Endothelial cell of umbilical vein (primary cell): ENCODE measurements at regions not wholly inside any gene's neighbourhood (a gene's known extent, or its start where the extent isn't known, plus 50 kb on each side); places are given as distances from the start of the nearest gene placed in this dataset.

ENCODE experiments used
- BruUV-seq: library from RNA; stranded (reverse); fragments of 400-500 nt; replicated peaks from 2 replicates; lab custom pipeline; 2021; lab: Mats Ljungman, UMichigan
- CTCF ChIA-PET: fragments of 300-600, 350-600 bp; sonication (Branson Sonifier 250); formaldehyde crosslinking; loops from one replicate; lab custom pipeline; 2021; ENCODE audit warnings: antibody characterized with exemption, inconsistent platforms; lab: Charles Lee
- POLR2A ChIA-PET: fragments of 300-600, 350-600 bp; sonication (Branson Sonifier 250); formaldehyde crosslinking; loops from one replicate; lab custom pipeline; 2021; ENCODE audit warnings: antibody characterized with exemption, inconsistent platforms; lab: Charles Lee
- DNase-seq: peaks from one replicate; pipeline ENCODE4 v3.0.0-alpha.2; 2011; ENCODE audit warnings: low read depth, low spot score
- FAIRE-seq: peaks from 2 replicates; lab custom pipeline; 2011; peaks lifted over from hg19 to GRCh38; lab: Jason Lieb, UNC
- H2AFZ ChIP-seq: 2 replicates; pipeline ENCODE4 v1.6.0; 2012; ENCODE audit warnings: low read depth, low read length, control low read depth, inconsistent platforms
- H3K27ac ChIP-seq: 2 replicates; pipeline ENCODE4 v1.5.1; 2011; ENCODE audit warnings: low read depth, mild to moderate bottlenecking, control low read depth, low read length, moderate library complexity; ENCODE audit not compliant: insufficient read depth
- H3K27me3 ChIP-seq, 2 experiments: 2 replicates each; pipeline versions ENCODE4 v1.6.0 to v1.6.1; 2011; ENCODE audit warnings: low read length in 2 of 2, mixed read lengths in 1 of 2; ENCODE audit not compliant: control insufficient read depth in 2 of 2, insufficient read depth in 2 of 2
- H3K36me3 ChIP-seq, 2 experiments: 2 replicates in 1 of 2; 3 replicates in 1 of 2; pipeline ENCODE4 v1.5.1; 2011; ENCODE audit warnings: low read length in 2 of 2, mild to moderate bottlenecking in 1 of 2, moderate library complexity in 1 of 2; ENCODE audit not compliant: control insufficient read depth in 2 of 2, insufficient read depth in 2 of 2; ENCODE audit errors: extremely low read depth in 1 of 2
- H3K4me1 ChIP-seq: 3 replicates; pipeline ENCODE4 v1.5.1; 2011; ENCODE audit warnings: mild to moderate bottlenecking, low read length; ENCODE audit not compliant: control insufficient read depth, insufficient read depth; ENCODE audit errors: extremely low read depth
- H3K4me2 ChIP-seq: 2 replicates; pipeline ENCODE4 v1.6.1; 2011; ENCODE audit warnings: low read length, control low read depth, mixed read lengths; ENCODE audit not compliant: insufficient read depth
- H3K4me3 ChIP-seq, 3 experiments: fragments of 200-600 bp in 1 of 3; sonication (generic), shearing (Covaris generic) in 1 of 3; replicated peaks in 1 of 3; 2 replicates each; pipeline ENCODE4 v1.5.1; 2011 to 2016; ENCODE audit warnings: control low read depth in 3 of 3, low read length in 3 of 3, mild to moderate bottlenecking in 2 of 3, inconsistent platforms in 1 of 3, low read depth in 1 of 3, moderate library complexity in 1 of 3; ENCODE audit not compliant: insufficient read depth in 1 of 3
- H3K79me2 ChIP-seq: 2 replicates; pipeline ENCODE4 v1.6.0; 2012; ENCODE audit warnings: low read length, inconsistent platforms; ENCODE audit not compliant: control insufficient read depth, insufficient read depth
- H3K9ac ChIP-seq: replicated peaks from 2 replicates; pipeline ENCODE3; 2011; ENCODE audit warnings: low read length, control low read depth; ENCODE audit not compliant: insufficient read depth; ENCODE audit errors: extremely low read depth
- H3K9me1 ChIP-seq: replicated peaks from 3 replicates; pipeline ENCODE4 v1.6.0; 2011; ENCODE audit warnings: mild to moderate bottlenecking, low read length; ENCODE audit not compliant: control insufficient read depth, insufficient read depth; ENCODE audit errors: extremely low read depth
- H3K9me3 ChIP-seq: replicated peaks from 2 replicates; pipeline ENCODE4 v1.5.1; 2012; ENCODE audit warnings: low read length, inconsistent platforms; ENCODE audit not compliant: control insufficient read depth, insufficient read depth
- H4K20me1 ChIP-seq: replicated peaks from 2 replicates; pipeline ENCODE3; 2011; ENCODE audit warnings: mild to moderate bottlenecking, low read length; ENCODE audit not compliant: control insufficient read depth, insufficient read depth; ENCODE audit errors: extremely low read depth
- EZH2 ChIP-seq: IDR thresholded peaks from 2 replicates; pipeline ENCODE4 v1.6.1; 2012; ENCODE audit warnings: borderline replicate concordance, low read depth, mild to moderate bottlenecking, moderate library complexity, low read length, inconsistent platforms; ENCODE audit not compliant: severe bottlenecking
- FOS ChIP-seq: IDR thresholded peaks from 2 replicates; pipeline ENCODE4 v1.6.1; 2011; ENCODE audit warnings: mild to moderate bottlenecking, low read length, moderate library complexity, borderline replicate concordance; ENCODE audit not compliant: insufficient read depth
- GATA2 ChIP-seq: IDR thresholded peaks from 2 replicates; pipeline ENCODE4 v1.7.0; 2011; ENCODE audit warnings: low read depth, mild to moderate bottlenecking, moderate library complexity, mixed read lengths, low read length; ENCODE audit not compliant: insufficient read length, insufficient read depth
- JUN ChIP-seq: IDR thresholded peaks from 2 replicates; pipeline ENCODE4 v1.6.1; 2011; ENCODE audit warnings: borderline replicate concordance, low read depth; ENCODE audit not compliant: insufficient read length, insufficient read depth
- MYC ChIP-seq: IDR thresholded peaks from one replicate; pipeline ENCODE4 v1.6.1; 2011; ENCODE audit warnings: mild to moderate bottlenecking, low read depth, low read length
- POLR2A ChIP-seq: IDR thresholded peaks from 2 replicates; pipeline ENCODE4 v1.6.1; 2012; ENCODE audit warnings: low read depth, mild to moderate bottlenecking, control low read depth, low read length
- POLR2AphosphoS5 ChIP-seq: IDR thresholded peaks from 2 replicates; pipeline ENCODE4 v1.6.1; 2012; ENCODE audit warnings: low read depth, mild to moderate bottlenecking, control low read depth, low read length, moderate library complexity; ENCODE audit not compliant: insufficient read depth
- dilution Hi-C: fragments of 300-500 bp; cut with MboI; formaldehyde crosslinking; loops from one replicate; pipeline ENCODE4 v1.15.0; 2019; ENCODE audit warnings: low sequenced_read_pairs; ENCODE audit not compliant: extremely low pct_ligation_motif_present
- intact Hi-C: fragments of 100-400 bp; cut with micrococcal nuclease; formaldehyde crosslinking; loops from one replicate; pipeline ENCODE4 v1.10.0; 2022
- TF ChIP-seq, protein P1 (sequence below): IDR thresholded peaks from 2 replicates; pipeline ENCODE4 v1.6.1; 2011; ENCODE audit not compliant: insufficient read depth, insufficient read length
- TF ChIP-seq, protein P2 (sequence below), 2 donors: IDR thresholded peaks; 1 replicate in 1 of 2; 2 replicates in 1 of 2; pipeline ENCODE4 v1.5.1; 2011; ENCODE audit warnings: low read length in 2 of 2, mild to moderate bottlenecking in 2 of 2, moderate library complexity in 2 of 2, control low read depth in 1 of 2, inconsistent platforms in 1 of 2, low read depth in 1 of 2; ENCODE audit not compliant: insufficient read depth in 1 of 2; ENCODE audit errors: extremely low read depth in 1 of 2

DNA sequence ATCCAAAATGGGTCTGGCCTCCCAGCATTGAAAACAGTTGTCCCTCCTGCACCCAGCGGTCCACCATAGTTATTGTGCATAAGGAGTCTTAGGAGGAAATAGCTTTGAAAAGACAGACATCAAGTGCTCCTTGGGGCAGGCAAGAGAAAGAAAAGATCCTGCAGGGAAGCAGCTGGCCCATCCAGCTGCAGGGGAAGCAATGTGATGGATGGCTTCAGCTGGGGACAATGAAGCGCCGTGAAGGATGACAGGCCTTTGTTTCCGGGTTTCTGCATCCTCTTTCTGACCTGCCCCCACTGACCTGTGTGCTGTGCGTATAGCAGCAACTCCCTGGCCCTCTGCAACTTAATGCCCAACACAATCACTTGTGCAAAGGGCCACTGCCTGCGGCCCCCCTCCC is 142.9 kb upstream of the NCKAP5 start:
- CTCF ChIA-PET = no interaction called here
- no TSS peak for BruUV-seq
- no peak overlapping the region for H3K27ac ChIP-seq

More for the DNA sequence above, 142.9 kb upstream of the NCKAP5 start:
- POLR2A ChIA-PET = no interaction called here
- Histone ChIP-seq H2AFZ (no peak overlapping the region), H3K4me2 (no peak overlapping the region), H3K9ac (no peak overlapping the region), H3K9me1 (no peaks in the 10 kb centered on the region), H3K27me3 (no peaks in the 10 kb centered on the region), H3K36me3 (no peaks in the 10 kb centered on the region), H3K9me3 (peaks cover 3% of the 10 kb centered on the region), H3K79me2 (no peaks in the 10 kb centered on the region), H4K20me1 (no peaks in the 10 kb centered on the region), H3K4me3 (no peak overlapping the region), H3K4me1 (no peaks in the 10 kb centered on the region)
- intact Hi-C loops (no loop called here), dilution Hi-C loops (no loop called here)
- FAIRE-seq = no peak
- no peak for DNase-seq
- TF ChIP-seq FOS = no peak
- TF ChIP-seq GATA2 = no peak
- no peak for TF ChIP-seq POLR2AphosphoS5
- no peak for TF ChIP-seq JUN
- TF ChIP-seq, protein P1, sequence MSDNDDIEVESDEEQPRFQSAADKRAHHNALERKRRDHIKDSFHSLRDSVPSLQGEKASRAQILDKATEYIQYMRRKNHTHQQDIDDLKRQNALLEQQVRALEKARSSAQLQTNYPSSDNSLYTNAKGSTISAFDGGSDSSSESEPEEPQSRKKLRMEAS = no peak
- TF ChIP-seq MYC = no peak
- TF ChIP-seq EZH2 = no peak
- TF ChIP-seq POLR2A = no peak
- TF ChIP-seq, protein P2, sequence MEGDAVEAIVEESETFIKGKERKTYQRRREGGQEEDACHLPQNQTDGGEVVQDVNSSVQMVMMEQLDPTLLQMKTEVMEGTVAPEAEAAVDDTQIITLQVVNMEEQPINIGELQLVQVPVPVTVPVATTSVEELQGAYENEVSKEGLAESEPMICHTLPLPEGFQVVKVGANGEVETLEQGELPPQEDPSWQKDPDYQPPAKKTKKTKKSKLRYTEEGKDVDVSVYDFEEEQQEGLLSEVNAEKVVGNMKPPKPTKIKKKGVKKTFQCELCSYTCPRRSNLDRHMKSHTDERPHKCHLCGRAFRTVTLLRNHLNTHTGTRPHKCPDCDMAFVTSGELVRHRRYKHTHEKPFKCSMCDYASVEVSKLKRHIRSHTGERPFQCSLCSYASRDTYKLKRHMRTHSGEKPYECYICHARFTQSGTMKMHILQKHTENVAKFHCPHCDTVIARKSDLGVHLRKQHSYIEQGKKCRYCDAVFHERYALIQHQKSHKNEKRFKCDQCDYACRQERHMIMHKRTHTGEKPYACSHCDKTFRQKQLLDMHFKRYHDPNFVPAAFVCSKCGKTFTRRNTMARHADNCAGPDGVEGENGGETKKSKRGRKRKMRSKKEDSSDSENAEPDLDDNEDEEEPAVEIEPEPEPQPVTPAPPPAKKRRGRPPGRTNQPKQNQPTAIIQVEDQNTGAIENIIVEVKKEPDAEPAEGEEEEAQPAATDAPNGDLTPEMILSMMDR (IDR thresholded peaks at IDR 0.05; ENCODE audit: extremely low read depth in 1 of 2, insufficient read depth in 1 of 2, low read depth in 1 of 2, low read length in 2 of 2) = no peak
